Ecto neural progenitor cell (in vitro differentiated cells): ENCODE measurements at regions not wholly inside any gene's neighbourhood (a gene's known extent, or its start where the extent isn't known, plus 50 kb on each side); places are given as distances from the start of the nearest gene placed in this dataset.

Experiments
- DNase-seq: peaks from one replicate; pipeline ENCODE4 v3.0.0-alpha.2; 2018; ENCODE audit warnings: low spot score

GRCh38 chr9:108103046-108103693 lies 613.6 kb upstream of the KLF4 start:
- no peak for DNase-seq

GRCh38 chr9:108101410-108101809 lies 611.8 kb upstream of the KLF4 start:
- no peak for DNase-seq

- DNase-seq: no peak
Measured at GRCh38 chr9:108100571-108100970, 611.0 kb upstream of the KLF4 start.

GRCh38 chr9:108099854-108100253 lies 610.3 kb upstream of the KLF4 start:
- no peak for DNase-seq

GRCh38 chr9:108095496-108095895 lies 605.9 kb upstream of the KLF4 start:
- DNase-seq: no peak

- DNase-seq: no peak
Measured at GRCh38 chr9:108094676-108094993, 605.1 kb upstream of the KLF4 start.

- no peak for DNase-seq
Measured at GRCh38 chr9:108093773-108094675, 604.5 kb upstream of the KLF4 start.

GRCh38 chr9:108088916-108089315 lies 599.3 kb upstream of the KLF4 start:
- no peak for DNase-seq

GRCh38 chr9:108087781-108088180 lies 598.2 kb upstream of the KLF4 start:
- DNase-seq: no peak

GRCh38 chr9:108086624-108087023 lies 597.1 kb upstream of the KLF4 start:
- no peak for DNase-seq

- no peak for DNase-seq
Measured at GRCh38 chr9:108085294-108085693, 595.7 kb upstream of the KLF4 start.

- no peak for DNase-seq
Measured at GRCh38 chr9:108083796-108084352, 594.3 kb upstream of the KLF4 start.

- DNase-seq: no peak
Measured at GRCh38 chr9:108083160-108083750, 593.7 kb upstream of the KLF4 start.

- no peak for DNase-seq
Measured at GRCh38 chr9:108081112-108081511, 591.5 kb upstream of the KLF4 start.

- no peak for DNase-seq
Measured at GRCh38 chr9:108080285-108080684, 590.7 kb upstream of the KLF4 start.

GRCh38 chr9:108078811-108079210 lies 589.2 kb upstream of the KLF4 start:
- DNase-seq: no peak

GRCh38 chr9:108078375-108078774 lies 588.8 kb upstream of the KLF4 start:
- no peak for DNase-seq

- no peak for DNase-seq
Measured at GRCh38 chr9:108077556-108077955, 588.0 kb upstream of the KLF4 start.

- DNase-seq: no peak
Measured at GRCh38 chr9:108074900-108075299, 585.3 kb upstream of the KLF4 start.

GRCh38 chr9:108073823-108074222 lies 584.3 kb upstream of the KLF4 start:
- no peak for DNase-seq

- no peak for DNase-seq
Measured at GRCh38 chr9:108072740-108073139, 583.2 kb upstream of the KLF4 start.

GRCh38 chr9:108070861-108071260 lies 581.3 kb upstream of the KLF4 start:
- no peak for DNase-seq

- DNase-seq: no peak
Measured at GRCh38 chr9:108069991-108070390, 580.4 kb upstream of the KLF4 start.
